Astrocyte of the spinal cord (primary cell): ENCODE measurements at regions not wholly inside any gene's neighbourhood (a gene's known extent, or its start where the extent isn't known, plus 50 kb on each side); places are given as distances from the start of the nearest gene placed in this dataset.
"Not testable (repeated sequence)": the region's sequence is repeated elsewhere in the genome, so short reads cannot be mapped to it uniquely, and the experiment has no call there.

Experiments
- DNase-seq: peaks from one replicate; pipeline ENCODE4 v3.0.0; 2011; ENCODE audit warnings: low read depth, low spot score
- H3K4me3 ChIP-seq: 2 replicates; pipeline ENCODE4 v1.5.1; 2011; ENCODE audit warnings: low read depth, mild to moderate bottlenecking, low read length, moderate library complexity
- CTCF ChIP-seq: IDR thresholded peaks from 2 replicates; pipeline ENCODE4 v1.5.1; 2012; ENCODE audit warnings: low read depth, mild to moderate bottlenecking, low read length, inconsistent platforms
- in situ Hi-C: cut with HindIII; loops from 2 replicates; pipeline ENCODE4 v1.10.0; 2017; ENCODE audit warnings: low sequenced_read_pairs

- DNase-seq = no peak
- TF ChIP-seq CTCF = no peak
- H3K4me3 ChIP-seq = no peak overlapping the region
- in situ Hi-C loops = no loop called here
Measured at GRCh38 chr3:72033666-72034428, 248.9 kb upstream of the PROK2 start.

- DNase-seq = no peak
- no peak overlapping the region for H3K4me3 ChIP-seq
- TF ChIP-seq CTCF = no peak
- in situ Hi-C loops = no loop called here
Measured at GRCh38 chr3:72032441-72033135, 247.6 kb upstream of the PROK2 start.

- in situ Hi-C loops = no loop called here
- TF ChIP-seq CTCF = no peak
Measured at GRCh38 chr3:72031581-72031980, 246.6 kb upstream of the PROK2 start.

GRCh38 chr3:72030296-72030695, 245.3 kb upstream of the PROK2 start:
- H3K4me3 ChIP-seq, in situ Hi-C loops: not testable (repeated sequence)

More at GRCh38 chr3:72031581-72031980, 246.6 kb upstream of the PROK2 start:
- no peak for DNase-seq
- no peak overlapping the region for H3K4me3 ChIP-seq

GRCh38 chr3:72028726-72029125, 243.8 kb upstream of the PROK2 start:
- H3K4me3 ChIP-seq, in situ Hi-C loops, DNase-seq: not testable (repeated sequence)

More at GRCh38 chr3:72030296-72030695, 245.3 kb upstream of the PROK2 start:
- not testable (repeated sequence) for DNase-seq

- DNase-seq, in situ Hi-C loops, H3K4me3 ChIP-seq: not testable (repeated sequence)
Measured at GRCh38 chr3:72028307-72028706, 243.4 kb upstream of the PROK2 start.

- in situ Hi-C loops, DNase-seq, H3K4me3 ChIP-seq: not testable (repeated sequence)
Measured at GRCh38 chr3:72027728-72028127, 242.8 kb upstream of the PROK2 start.

- TF ChIP-seq CTCF = no peak
- no peak for DNase-seq
- H3K4me3 ChIP-seq = no peak overlapping the region
- in situ Hi-C loops = no loop called here
Measured at GRCh38 chr3:72022027-72022426, 237.1 kb upstream of the PROK2 start.
